ENCODE measurements at regions not wholly inside any gene's neighbourhood (a gene's known extent, or its start where the extent isn't known, plus 50 kb on each side); places are given as distances from the start of the nearest gene placed in this dataset. TPM values are rescaled to one million over a fixed set of nuclear protein-coding genes. Genes with fewer than 3 reads are reported as not detected.

GRCh38 chr2:117763804-117764203 is 50.7 kb upstream of the DDX18 start:
- no peaks in the 10 kb centered on the region for H3K4me1 ChIP-seq (ENCODE audit: low read length)
- DNase-seq: no peak
- no peaks in the 10 kb centered on the region for H4K20me1 ChIP-seq (ENCODE audit: insufficient read depth, low read depth, low read length)
- H3K9ac ChIP-seq (ENCODE audit: low read length): no peak overlapping the region
- H3K4me3 ChIP-seq (ENCODE audit: low read length): no peak overlapping the region
- no peak overlapping the region for H3K4me2 ChIP-seq (ENCODE audit: low read depth, low read length, poor library complexity, severe bottlenecking)
- H3K36me3 ChIP-seq (ENCODE audit: insufficient read depth, low read length): no peaks in the 10 kb centered on the region
- no peaks in the 10 kb centered on the region for H3K79me2 ChIP-seq (ENCODE audit: low read length)
- no peaks in the 10 kb centered on the region for H3K9me3 ChIP-seq (ENCODE audit: low read length)
- no peak overlapping the region for H3K27ac ChIP-seq (ENCODE audit: low read length)
- H2AFZ ChIP-seq (ENCODE audit: low read length): no peak overlapping the region
- no peaks in the 10 kb centered on the region for H3K9me2 ChIP-seq (replicated peaks; ENCODE audit: insufficient read depth, low read length)
- H3K27me3 ChIP-seq (ENCODE audit: low read length): no peaks in the 10 kb centered on the region

Small RNAs in the stretch of these regions (small RNA-seq; reads per million reads assigned to genes)
- gene AC104408.1: not detected
- not detected for gene RNU7-190P

All from Karpas-422 (cell line).